K562 (cell line): ENCODE measurements at regions not wholly inside any gene's neighbourhood (a gene's known extent, or its start where the extent isn't known, plus 50 kb on each side); places are given as distances from the start of the nearest gene placed in this dataset.

Experiments used
- ATAC-seq: fragments of 200-7000 bp; cut with Tn5 transposase; 3 replicates; pipeline ENCODE4 v1.9.1; 2020; ENCODE audit warnings: moderate library complexity
- BruUV-seq: library from RNA; stranded (reverse); fragments of 400-500 nt; replicated peaks from 2 replicates; lab custom pipeline; 2021; lab: Mats Ljungman, UMichigan
- CTCF ChIA-PET: fragments of 300-600 bp; formaldehyde crosslinking; extraction: SDS; loops from one replicate; lab custom pipeline; 2021; ENCODE audit warnings: low intra/inter-chr PET ratio; lab: Yijun Ruan, JAX
- POLR2A ChIA-PET: fragments of 300-600, 350-650 bp; sonication (Branson Sonifier 250); formaldehyde crosslinking; extraction: SDS; loops from one replicate; lab custom pipeline; 2021; ENCODE audit warnings: antibody characterized with exemption, inconsistent platforms; lab: Yijun Ruan, JAX
- DNase-seq, 4 experiments: peaks; one replicate each; pipeline versions ENCODE4 v3.0.0 to v3.0.0-alpha.2; 2011 to 2018; ENCODE audit warnings: low spot score in 3 of 4, mixed read lengths in 3 of 4; ENCODE audit errors: extremely low read depth in 1 of 4
- FAIRE-seq: peaks from 2 replicates; lab custom pipeline; 2011; peaks lifted over from hg19 to GRCh38; lab: Jason Lieb, UNC
- H2AFZ ChIP-seq: 2 replicates; pipeline ENCODE4 v1.6.0; 2011; ENCODE audit warnings: low read depth, low read length, control low read depth, inconsistent platforms
- H3K27ac ChIP-seq: fragments of 200-600 bp; 3 replicates; pipeline ENCODE4 v1.8.0; 2011; ENCODE audit warnings: low read depth, mild to moderate bottlenecking, control low read depth, inconsistent platforms, low read length, moderate library complexity, mixed read lengths; ENCODE audit errors: extremely low read depth
- H3K27me3 ChIP-seq, 2 experiments: fragments of 300-600 bp in 1 of 2; 2 replicates in 1 of 2; 3 replicates in 1 of 2; pipeline versions ENCODE4 v1.6.0 to v1.8.0; 2011; ENCODE audit warnings: inconsistent platforms in 2 of 2, low read length in 2 of 2, mild to moderate bottlenecking in 1 of 2, mixed read lengths in 1 of 2, moderate library complexity in 1 of 2; ENCODE audit not compliant: control insufficient read depth in 2 of 2, insufficient read depth in 2 of 2
- H3K36me3 ChIP-seq: fragments of 300-600 bp; 3 replicates; pipeline ENCODE4 v1.8.0; 2011; ENCODE audit warnings: mild to moderate bottlenecking, low read length, inconsistent platforms; ENCODE audit not compliant: control insufficient read depth, insufficient read depth
- H3K4me1 ChIP-seq, 2 experiments: fragments of 200-600 bp in 1 of 2; replicated peaks in 1 of 2; 2 replicates in 1 of 2; 3 replicates in 1 of 2; pipeline versions ENCODE4 v1.5.1 to v1.8.0; 2011; ENCODE audit warnings: inconsistent platforms in 2 of 2, low read length in 2 of 2, mild to moderate bottlenecking in 1 of 2, mixed read lengths in 1 of 2, moderate library complexity in 1 of 2; ENCODE audit not compliant: control insufficient read depth in 2 of 2, insufficient read depth in 2 of 2
- H3K4me2 ChIP-seq: 2 replicates; pipeline ENCODE4 v1.6.1; 2011; ENCODE audit warnings: low read length, control low read depth, inconsistent platforms, mixed read lengths; ENCODE audit not compliant: insufficient read depth
- H3K4me3 ChIP-seq: fragments of 200-600 bp; sonication (generic), shearing (Covaris generic); 2 replicates; pipeline ENCODE4 v1.5.1; 2016; ENCODE audit warnings: control low read depth, inconsistent platforms
- H3K79me2 ChIP-seq: fragments of 200-600 bp; 3 replicates; pipeline ENCODE4 v1.8.0; 2011; ENCODE audit warnings: low read length, inconsistent platforms; ENCODE audit not compliant: control insufficient read depth, insufficient read depth
- H3K9ac ChIP-seq, 2 experiments: 2 replicates each; pipeline versions ENCODE4 v1.6.0 to v1.6.1; 2011; ENCODE audit warnings: low read depth in 2 of 2, low read length in 2 of 2, control low read depth in 1 of 2, inconsistent platforms in 1 of 2, mild to moderate bottlenecking in 1 of 2, mixed read lengths in 1 of 2; ENCODE audit not compliant: insufficient read depth in 1 of 2
- H3K9me1 ChIP-seq: one replicate; pipeline ENCODE4 v1.6.0; 2011; ENCODE audit warnings: inconsistent platforms, mild to moderate bottlenecking, low read length, moderate library complexity; ENCODE audit not compliant: control insufficient read depth, insufficient read depth
- H3K9me3 ChIP-seq: replicated peaks from 2 replicates; pipeline ENCODE4 v1.5.1; 2011; ENCODE audit warnings: low read depth, low read length, inconsistent platforms; ENCODE audit not compliant: control insufficient read depth, insufficient read depth
- H4K20me1 ChIP-seq: replicated peaks from 2 replicates; pipeline ENCODE4 v1.6.1; 2011; ENCODE audit warnings: low read length, inconsistent platforms, mixed read lengths; ENCODE audit not compliant: control insufficient read depth, insufficient read depth
- BHLHE40 ChIP-seq: IDR thresholded peaks from 2 replicates; pipeline ENCODE4 v1.6.1; 2011; ENCODE audit warnings: low read length, improper control_type of control experiment
- KDM2B ChIP-seq: fragments of 250-450 bp; sonication (Bioruptor Pico); IDR thresholded peaks from 2 replicates; pipeline ENCODE4 v1.8.0; 2021; ENCODE audit warnings: mild to moderate bottlenecking, moderate library complexity
- NR2C2 ChIP-seq, 2 experiments: fragments of 200-800 bp in 1 of 2; sonication (Bioruptor generic) in 1 of 2; sonication (generic) in 1 of 2; formaldehyde crosslinking in 1 of 2; IDR thresholded peaks; 2 replicates each; pipeline versions ENCODE4 v1.6.1 to v1.8.0; 2016 to 2022; ENCODE audit warnings: mild to moderate bottlenecking in 1 of 2, missing compliant biosample characterization in 1 of 2, missing genetic modification characterization in 1 of 2, missing genetic modification reagents in 1 of 2
- RBM34 ChIP-seq: fragments of 200-400 bp; formaldehyde crosslinking; IDR thresholded peaks from 2 replicates; pipeline ENCODE4 v1.6.1; 2018; ENCODE audit warnings: low read length, borderline replicate concordance; ENCODE audit not compliant: insufficient read depth
- SETDB1 ChIP-seq: IDR thresholded peaks from one replicate; pipeline ENCODE4 v1.6.1; 2012; ENCODE audit warnings: low read length, control low read depth, inconsistent platforms
- ZC3H8 ChIP-seq: fragments of 450-650 bp; IDR thresholded peaks from 2 replicates; pipeline ENCODE4 v1.6.1; 2017
- ZNF133 ChIP-seq: fragments of 250-450 bp; sonication (Bioruptor Pico); IDR thresholded peaks from 2 replicates; pipeline ENCODE4 v1.4.0; 2020; ENCODE audit warnings: mild to moderate bottlenecking
- ZNF217 ChIP-seq: sonication (generic); formaldehyde crosslinking; IDR thresholded peaks from 2 replicates; pipeline ENCODE4 v1.8.0; 2022; ENCODE audit warnings: mild to moderate bottlenecking, missing genetic modification reagents
- ZNF316 ChIP-seq: fragments of 450-650 bp; IDR thresholded peaks from 2 replicates; pipeline ENCODE4 v1.6.1; 2016
- WGBS: fragments of 100-300 bp; shearing (Covaris generic); methylation state at CpG from one replicate; pipeline ENCODE4 v1.1.6; 2016; ENCODE audit warnings: low coverage, mixed read lengths; ENCODE audit not compliant: insufficient coverage; ENCODE audit errors: missing lambda C conversion rate; 5-methylcytosine and 5-hydroxymethylcytosine counted together
- in situ Hi-C: fragments of 300-500 bp; cut with MboI; formaldehyde crosslinking; loops from 4 replicates; pipeline ENCODE4 v1.15.0; 2018; ENCODE audit warnings: inconsistent platforms, mixed read lengths
- intact Hi-C: fragments of 100-400 bp; cut with micrococcal nuclease; formaldehyde crosslinking; loops from 2 replicates; pipeline ENCODE4 v1.14.2; 2022

GRCh38 chr2:189308056-189308790 is 128.7 kb upstream of the COL5A2 start:
- ATAC-seq (no peak), FAIRE-seq (no peak), DNase-seq (no peak)
- ChIA-PET POLR2A (interaction anchor here (0.8 kb wide), 1 partner anchor 9 kb away, joined by 3 read pairs; no protein-coding TSS in a partner anchor), CTCF (no interaction called here)
- no peak overlapping the region for H2AFZ ChIP-seq
- in situ Hi-C loops (no loop called here), intact Hi-C loops (loop anchor here (10.0 kb wide), 1 partner anchor 107 kb away; no protein-coding TSS in a partner anchor)
- no peaks in the 10 kb centered on the region for H4K20me1 ChIP-seq
- no peaks in the 10 kb centered on the region for H3K36me3 ChIP-seq
- no peaks in the 10 kb centered on the region for H3K27me3 ChIP-seq
- H3K4me2 ChIP-seq = no peak overlapping the region
- no peak for TF ChIP-seq ZNF133 (CRISPR knock-in tag)
- no peak for TF ChIP-seq ZNF217 (CRISPR knock-in tag)
- TF ChIP-seq RBM34 = no peak
- no peak for TF ChIP-seq NR2C2 (CRISPR knock-in tag; IDR thresholded peaks at IDR 0.05)
- TF ChIP-seq NR2C2 (tag; IDR thresholded peaks at IDR 0.05) = no peak
- no peak for TF ChIP-seq ZNF316
- no peak for TF ChIP-seq ZC3H8
- TF ChIP-seq SETDB1 = no peak
- TF ChIP-seq KDM2B (CRISPR knock-in tag) = no peak
- TF ChIP-seq BHLHE40 = no peak
- 10% methylated on average over 2 of the region's 3 CpGs for WGBS
- no TSS peak for BruUV-seq
- no peaks in the 10 kb centered on the region for H3K79me2 ChIP-seq
- H3K9me1 ChIP-seq = no peaks in the 10 kb centered on the region
- H3K9ac ChIP-seq = no peak overlapping the region
- no peak overlapping the region for H3K4me3 ChIP-seq
- H3K27ac ChIP-seq = no peak overlapping the region
- H3K9me3 ChIP-seq = no peaks in the 10 kb centered on the region
- H3K4me1 ChIP-seq = no peaks in the 10 kb centered on the region
